ENCODE measurements at regions not wholly inside any gene's neighbourhood (a gene's known extent, or its start where the extent isn't known, plus 50 kb on each side); places are given as distances from the start of the nearest gene placed in this dataset.

DNA sequence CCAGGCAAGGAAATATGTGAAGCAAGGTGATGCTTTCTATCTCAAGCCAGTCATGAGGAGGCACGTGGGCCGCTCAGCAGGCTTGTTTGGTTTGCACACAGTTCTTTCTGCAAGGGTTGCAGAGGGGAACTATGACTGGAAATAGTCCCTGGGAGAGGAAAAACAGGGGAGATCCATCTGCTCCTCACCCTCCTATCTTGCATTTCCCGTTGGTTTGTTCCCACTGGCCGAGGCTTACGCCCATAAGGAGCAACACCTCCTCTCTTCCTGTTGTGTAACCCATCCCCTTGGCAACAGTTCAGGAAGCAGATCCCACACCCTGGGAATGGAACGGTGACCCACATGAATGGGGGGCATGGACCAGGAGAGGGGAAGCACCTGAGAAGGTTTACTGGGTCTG, 72.1 kb upstream of the MAGI1 start:
- DNase-seq (ENCODE audit: low read depth), result no peak
- TF ChIP-seq, protein P1, sequence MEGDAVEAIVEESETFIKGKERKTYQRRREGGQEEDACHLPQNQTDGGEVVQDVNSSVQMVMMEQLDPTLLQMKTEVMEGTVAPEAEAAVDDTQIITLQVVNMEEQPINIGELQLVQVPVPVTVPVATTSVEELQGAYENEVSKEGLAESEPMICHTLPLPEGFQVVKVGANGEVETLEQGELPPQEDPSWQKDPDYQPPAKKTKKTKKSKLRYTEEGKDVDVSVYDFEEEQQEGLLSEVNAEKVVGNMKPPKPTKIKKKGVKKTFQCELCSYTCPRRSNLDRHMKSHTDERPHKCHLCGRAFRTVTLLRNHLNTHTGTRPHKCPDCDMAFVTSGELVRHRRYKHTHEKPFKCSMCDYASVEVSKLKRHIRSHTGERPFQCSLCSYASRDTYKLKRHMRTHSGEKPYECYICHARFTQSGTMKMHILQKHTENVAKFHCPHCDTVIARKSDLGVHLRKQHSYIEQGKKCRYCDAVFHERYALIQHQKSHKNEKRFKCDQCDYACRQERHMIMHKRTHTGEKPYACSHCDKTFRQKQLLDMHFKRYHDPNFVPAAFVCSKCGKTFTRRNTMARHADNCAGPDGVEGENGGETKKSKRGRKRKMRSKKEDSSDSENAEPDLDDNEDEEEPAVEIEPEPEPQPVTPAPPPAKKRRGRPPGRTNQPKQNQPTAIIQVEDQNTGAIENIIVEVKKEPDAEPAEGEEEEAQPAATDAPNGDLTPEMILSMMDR (IDR thresholded peaks at IDR 0.05; ENCODE audit: insufficient read depth, low read length), result no peak
- no peak overlapping the region for H3K4me3 ChIP-seq (ENCODE audit: low read depth, low read length)

- no peak overlapping the region for H3K4me3 ChIP-seq (ENCODE audit: low read depth, low read length)
- DNase-seq (ENCODE audit: low read depth), result peak; percentile 95
- TF ChIP-seq, protein P1 (IDR thresholded peaks at IDR 0.05; ENCODE audit: insufficient read depth, low read length), result no peak
These were observed 69.1 kb upstream of the MAGI1 start for GRCh38 chr3:66107855-66108254.

GRCh38 chr3:66106788-66107187, 68.1 kb upstream of the MAGI1 start:
- DNase-seq (ENCODE audit: low read depth), result no peak
- TF ChIP-seq, protein P1 (IDR thresholded peaks at IDR 0.05; ENCODE audit: insufficient read depth, low read length), result no peak
- no peak overlapping the region for H3K4me3 ChIP-seq (ENCODE audit: low read depth, low read length)

DNA sequence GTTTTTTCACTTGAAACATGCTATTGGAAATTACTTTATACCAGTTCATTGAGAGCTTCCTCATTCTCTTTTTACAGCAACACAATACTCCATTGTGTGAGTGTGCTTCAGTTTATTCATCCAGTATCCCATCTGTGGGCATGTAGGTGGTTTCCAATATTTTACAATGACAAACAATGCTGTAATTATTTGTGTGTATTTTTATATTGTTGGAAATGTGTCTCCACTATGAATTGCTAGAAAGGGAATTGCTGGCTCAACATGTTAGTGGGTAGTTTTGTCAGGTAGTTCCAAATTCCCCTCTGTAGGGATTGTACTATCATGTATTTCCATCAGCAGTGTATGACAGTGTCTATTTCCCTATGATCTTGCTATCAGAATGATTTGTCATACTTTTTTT, 65.8 kb upstream of the MAGI1 start:
- no peak for DNase-seq (ENCODE audit: low read depth)
- no peak overlapping the region for H3K4me3 ChIP-seq (ENCODE audit: low read depth, low read length)
- TF ChIP-seq, protein P1 (IDR thresholded peaks at IDR 0.05; ENCODE audit: insufficient read depth, low read length), result no peak

DNA sequence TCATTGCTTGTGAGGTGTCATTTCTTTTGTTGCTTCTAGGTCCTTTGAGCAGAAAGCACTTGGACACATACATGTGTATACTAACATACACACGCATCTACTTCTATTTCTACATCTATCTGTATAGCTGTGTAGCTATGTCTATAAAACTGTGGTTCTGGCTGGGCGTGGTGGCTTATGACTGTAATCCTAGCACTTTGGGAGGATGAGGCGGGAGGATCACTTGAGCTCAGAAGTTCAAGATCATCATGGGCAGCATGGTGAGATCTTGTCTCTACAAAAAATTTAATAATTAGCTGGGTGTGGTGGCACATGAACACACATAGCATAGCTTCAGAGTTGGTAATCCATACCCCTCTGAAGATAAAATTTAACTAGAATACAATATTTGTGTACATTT, 65.0 kb upstream of the MAGI1 start:
- no peak for DNase-seq (ENCODE audit: low read depth)
- TF ChIP-seq, protein P1 (IDR thresholded peaks at IDR 0.05; ENCODE audit: insufficient read depth, low read length), result no peak
- no peak overlapping the region for H3K4me3 ChIP-seq (ENCODE audit: low read depth, low read length)

DNA sequence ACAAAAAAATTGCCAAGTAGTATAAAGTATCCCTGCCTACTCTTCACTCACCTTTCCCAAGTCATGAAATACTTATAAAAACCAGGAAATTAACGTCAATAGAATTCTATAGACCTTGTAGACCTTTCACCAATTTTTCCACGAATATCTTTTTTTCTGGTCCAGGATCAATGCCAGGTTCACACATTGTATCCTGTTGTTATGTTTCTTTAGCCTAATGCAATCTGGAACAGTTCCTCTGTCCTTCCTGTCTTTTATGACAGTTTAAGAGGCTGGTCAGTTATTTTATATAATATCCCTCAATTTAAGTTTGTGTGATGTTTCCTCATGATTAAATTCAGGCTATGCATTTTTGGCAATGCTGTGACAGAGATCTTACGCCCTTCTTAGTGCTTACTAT, 63.2 kb upstream of the MAGI1 start:
- no peak overlapping the region for H3K4me3 ChIP-seq (ENCODE audit: low read depth, low read length)
- DNase-seq (ENCODE audit: low read depth), result no peak
- TF ChIP-seq, protein P1 (IDR thresholded peaks at IDR 0.05; ENCODE audit: insufficient read depth, low read length), result no peak

DNA sequence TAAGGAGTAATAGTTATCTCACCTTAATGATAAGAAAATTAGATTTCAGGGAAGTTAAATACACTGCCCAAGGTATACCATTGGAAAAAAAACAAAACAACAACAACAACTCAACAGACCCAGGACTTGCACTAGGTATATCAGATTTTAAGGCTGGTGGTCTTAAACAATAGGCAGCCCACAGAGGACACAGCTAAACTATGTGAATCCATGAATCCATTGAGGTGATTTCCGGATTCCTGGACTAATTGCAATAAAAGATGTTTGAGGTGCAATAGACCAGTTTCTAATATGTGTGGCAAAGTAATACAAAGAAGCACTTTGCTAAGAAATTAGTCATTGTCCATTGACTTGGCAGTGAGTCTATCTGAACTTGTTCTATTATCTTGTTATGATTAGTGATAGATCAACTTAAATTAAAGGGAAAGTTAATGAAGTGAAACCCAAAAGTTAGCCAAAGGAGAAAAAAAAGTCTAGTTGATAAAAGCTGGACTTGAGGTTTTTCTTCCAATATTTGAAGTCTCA, 60.9 kb upstream of the MAGI1 start:
- H3K4me3 ChIP-seq (ENCODE audit: low read depth, low read length), result no peak overlapping the region
- DNase-seq (ENCODE audit: low read depth), result no peak
- TF ChIP-seq, protein P1 (IDR thresholded peaks at IDR 0.05; ENCODE audit: insufficient read depth, low read length), result no peak

Data from fibroblast of the aortic adventitia (primary cell).